HG03103 (cell line): ENCODE measurements at regions not wholly inside any gene's neighbourhood (a gene's known extent, or its start where the extent isn't known, plus 50 kb on each side); places are given as distances from the start of the nearest gene placed in this dataset.

ENCODE experiments used
- ATAC-seq: cut with Tn5 transposase; IDR thresholded peaks from one replicate; pipeline ENCODE4 v1.9.1; 2021; ENCODE audit warnings: low read depth; ENCODE audit not compliant: unreplicated experiment

- ATAC-seq = no peak
These were observed 256.1 kb upstream of the PLSCR5 start for GRCh38 chr3:146861262-146861661.

GRCh38 chr3:146854523-146854922 lies 249.4 kb upstream of the PLSCR5 start:
- no peak for ATAC-seq

GRCh38 chr3:146851665-146852064 lies 246.5 kb upstream of the PLSCR5 start:
- ATAC-seq = no peak

DNA sequence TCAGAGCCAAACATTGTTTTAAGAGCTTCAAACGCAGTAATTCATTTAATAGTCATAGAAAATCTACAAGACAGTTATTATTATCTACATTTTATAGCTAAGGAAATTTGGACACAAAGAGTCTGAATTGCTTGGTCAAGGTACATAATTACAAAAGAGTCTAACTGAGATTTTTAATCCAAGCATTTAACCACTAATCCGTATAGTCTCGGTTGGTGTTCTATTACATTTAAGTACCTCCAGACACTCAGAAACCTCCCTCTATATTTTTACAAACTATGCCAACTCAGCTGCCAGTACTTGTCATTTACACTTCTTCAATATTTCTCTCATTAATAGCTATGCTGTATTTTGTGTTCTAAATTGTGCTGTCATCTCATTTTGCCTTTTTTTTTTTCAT lies 240.2 kb upstream of the PLSCR5 start:
- no peak for ATAC-seq

DNA sequence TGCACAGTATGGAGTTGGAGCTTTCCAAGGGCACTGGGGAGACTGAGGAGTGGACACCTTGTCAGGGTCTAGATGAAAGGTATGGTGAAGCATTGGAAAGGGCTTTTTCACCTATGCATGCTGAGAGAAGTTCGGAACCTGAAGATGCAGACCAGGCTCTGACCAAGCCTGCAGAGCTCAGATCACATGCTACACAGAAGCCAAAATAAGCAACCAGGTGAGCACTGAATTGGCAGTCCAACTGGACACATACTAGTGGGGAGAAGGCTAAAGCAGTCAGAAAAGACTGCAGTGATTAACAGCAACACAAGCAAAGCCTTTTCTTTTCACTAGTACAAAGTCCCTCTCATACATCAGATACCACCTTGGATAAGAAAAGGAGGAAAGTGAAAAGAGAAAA lies 238.3 kb upstream of the PLSCR5 start:
- no peak for ATAC-seq

DNA sequence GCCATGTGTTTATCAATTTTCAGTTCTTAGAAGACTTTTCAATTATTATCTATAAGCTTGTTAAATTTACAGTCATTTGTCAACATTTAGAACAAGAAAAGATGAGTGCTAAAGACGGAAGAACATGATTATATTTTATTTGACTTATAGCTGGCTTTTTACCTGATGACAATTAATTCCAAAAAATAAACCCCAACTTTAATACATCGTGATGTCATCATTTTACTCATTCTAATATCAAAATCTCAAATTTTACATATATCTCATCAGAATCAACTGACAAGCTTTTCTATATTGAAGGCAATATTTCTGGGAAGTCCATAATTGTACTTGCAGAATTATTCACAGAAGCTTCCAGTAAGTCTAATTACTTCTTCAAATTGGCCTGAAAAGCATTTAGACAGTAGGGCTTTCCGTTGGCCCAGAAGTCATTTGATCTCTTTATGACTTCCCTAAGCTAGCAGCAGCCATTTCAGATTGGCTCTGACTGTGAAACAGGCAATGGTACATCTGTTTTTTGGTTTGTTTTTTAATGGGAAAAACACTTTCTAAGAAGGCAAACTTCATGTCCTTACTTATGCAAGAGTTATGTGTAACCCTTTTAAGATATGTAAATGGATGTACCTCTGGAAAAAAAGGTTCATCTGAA lies 234.7 kb upstream of the PLSCR5 start:
- no peak for ATAC-seq

- ATAC-seq = no peak
These were observed 233.1 kb upstream of the PLSCR5 start for GRCh38 chr3:146838221-146838620.

DNA sequence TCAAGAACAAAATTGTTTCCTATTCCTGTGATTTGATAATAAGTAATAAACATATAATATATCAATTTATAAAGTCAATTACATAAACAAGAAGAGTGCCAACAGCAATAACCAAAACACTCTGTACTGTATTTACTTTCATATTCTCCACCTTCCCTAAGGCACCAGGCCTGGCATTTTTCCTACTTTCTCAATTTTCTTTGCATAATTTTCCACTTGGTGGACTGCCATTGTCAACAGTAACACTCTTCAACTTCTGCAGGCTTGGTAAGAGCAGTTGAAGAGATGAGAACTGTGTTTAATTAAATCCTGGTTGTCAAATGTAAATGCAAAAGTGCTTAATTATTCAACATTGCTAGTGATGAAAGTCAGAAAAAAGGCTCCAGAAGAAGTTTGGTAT lies 229.8 kb upstream of the PLSCR5 start:
- ATAC-seq = no peak

DNA sequence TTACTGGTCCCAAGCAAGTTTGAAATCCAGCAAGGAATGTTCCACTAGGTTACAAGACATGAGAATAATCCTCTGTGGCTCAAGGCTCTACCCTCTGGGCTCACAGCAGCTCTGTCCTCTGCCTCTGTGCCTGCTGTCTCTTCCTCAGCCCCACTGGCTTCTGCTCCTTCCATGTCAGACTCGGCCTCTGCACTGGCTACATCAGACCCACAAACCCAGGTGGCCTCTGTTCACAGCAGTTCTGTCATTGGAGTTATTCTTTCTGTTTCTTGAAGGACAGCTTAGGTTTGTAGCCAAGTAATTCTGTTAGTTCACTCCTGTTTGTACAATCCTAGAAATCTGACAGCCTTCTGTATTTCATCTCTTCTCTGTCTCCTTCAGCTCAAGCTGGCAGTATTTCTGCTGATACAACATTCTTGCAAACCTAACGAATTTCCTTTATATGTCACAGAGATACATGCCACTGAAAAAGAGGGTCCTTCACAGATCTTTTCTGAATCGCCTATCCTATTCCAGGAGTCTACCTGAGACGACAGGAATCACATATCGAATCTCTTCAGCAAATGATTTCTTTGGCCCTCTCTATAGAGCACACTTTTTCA lies 227.8 kb upstream of the PLSCR5 start:
- no peak for ATAC-seq

- ATAC-seq = no peak
These were observed 226.5 kb upstream of the PLSCR5 start for GRCh38 chr3:146831659-146832058.

GRCh38 chr3:146830231-146830630 lies 225.1 kb upstream of the PLSCR5 start:
- ATAC-seq = no peak

DNA sequence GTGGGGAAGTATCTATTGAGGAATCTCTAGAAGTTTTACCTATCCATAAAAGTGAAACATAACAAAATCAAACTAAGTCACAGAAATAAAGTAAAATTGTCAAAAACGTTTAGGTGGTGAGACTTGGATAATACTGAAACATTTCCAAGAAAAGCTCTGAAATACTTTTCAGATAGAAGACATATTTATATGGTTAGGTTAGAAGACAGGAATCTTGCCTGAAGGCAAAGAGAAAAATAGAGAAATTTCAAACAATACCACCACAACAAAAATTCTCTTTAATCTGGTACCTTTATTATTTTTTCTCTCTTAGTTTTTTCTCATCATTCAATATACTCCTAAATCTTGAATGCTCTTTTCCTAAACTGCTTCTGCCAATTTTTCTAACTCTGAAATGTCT lies 222.7 kb upstream of the PLSCR5 start:
- ATAC-seq = no peak

DNA sequence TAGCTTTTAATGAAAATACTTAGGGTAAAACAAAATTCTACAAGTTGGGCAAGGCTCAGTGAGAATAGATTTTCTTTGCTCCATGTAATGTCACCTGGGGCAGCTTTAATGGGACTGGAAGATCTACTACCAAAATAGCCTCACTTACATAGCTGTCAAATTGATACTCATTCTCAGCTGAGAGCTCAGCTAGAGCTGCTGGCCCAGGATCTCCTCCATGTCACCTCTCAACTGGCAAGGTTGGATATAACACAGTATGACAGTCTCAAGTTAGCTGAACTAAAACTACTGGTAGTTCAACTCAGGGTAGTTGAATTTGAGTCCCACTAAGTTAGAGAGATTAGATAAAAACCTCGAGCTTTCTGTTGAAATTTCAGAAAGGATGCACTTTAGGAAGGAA lies 218.5 kb upstream of the PLSCR5 start:
- no peak for ATAC-seq

- ATAC-seq = no peak
These were observed 213.7 kb upstream of the PLSCR5 start for GRCh38 chr3:146818866-146819265.

DNA sequence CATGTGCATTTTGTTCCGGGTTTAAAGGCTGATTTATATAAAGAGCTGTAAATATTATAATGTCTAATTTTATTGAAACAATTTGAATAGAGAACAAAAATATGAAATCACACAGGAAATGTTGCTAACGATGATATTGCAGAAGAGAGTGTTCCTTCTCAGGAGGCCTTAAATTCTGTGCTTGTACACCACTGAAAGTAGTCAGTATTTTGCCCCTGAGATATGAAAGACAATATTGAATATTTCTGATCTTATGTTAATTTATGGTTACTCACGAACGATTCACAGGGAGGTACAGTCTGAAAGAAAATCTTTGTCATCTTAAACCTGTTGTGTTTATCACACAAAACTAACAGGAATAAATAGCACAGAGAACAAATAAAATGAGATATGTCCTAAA lies 213.2 kb upstream of the PLSCR5 start:
- ATAC-seq = no peak

GRCh38 chr3:146817704-146818103 lies 212.6 kb upstream of the PLSCR5 start:
- ATAC-seq = no peak

DNA sequence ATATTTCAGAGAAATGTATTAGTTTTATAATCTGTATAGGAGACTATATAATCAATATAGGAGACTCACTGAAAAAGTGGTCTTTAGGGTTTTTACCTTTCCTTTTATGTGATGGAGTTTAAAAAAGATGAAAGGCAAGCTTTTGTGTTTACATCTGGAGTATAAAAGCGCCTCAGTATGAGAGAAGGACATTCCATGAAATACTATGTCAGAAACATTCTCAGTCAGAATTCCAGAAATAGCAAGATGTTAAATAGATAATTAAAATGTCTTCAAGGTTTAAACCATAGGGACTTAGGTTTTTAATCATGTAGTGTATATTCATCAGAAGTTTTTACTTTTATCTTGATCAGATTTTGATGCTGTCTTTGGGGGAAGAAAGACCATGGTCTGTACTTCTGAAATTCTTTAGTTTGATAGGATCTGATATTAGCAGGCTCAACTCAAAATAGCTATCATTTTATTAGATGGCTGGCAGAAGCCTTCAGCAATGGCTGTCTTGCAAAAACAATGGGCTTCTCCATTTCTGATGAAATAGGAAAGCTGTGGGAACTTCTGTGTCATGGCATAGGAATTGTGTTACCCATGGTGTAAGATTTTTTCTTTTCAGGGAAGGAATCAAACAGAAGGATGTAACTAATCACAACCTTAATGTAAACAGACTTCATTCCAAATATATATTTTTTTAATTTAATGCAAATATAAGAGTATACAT lies 209.6 kb upstream of the PLSCR5 start:
- ATAC-seq = no peak

GRCh38 chr3:146813496-146813895 lies 208.3 kb upstream of the PLSCR5 start:
- ATAC-seq = no peak

DNA sequence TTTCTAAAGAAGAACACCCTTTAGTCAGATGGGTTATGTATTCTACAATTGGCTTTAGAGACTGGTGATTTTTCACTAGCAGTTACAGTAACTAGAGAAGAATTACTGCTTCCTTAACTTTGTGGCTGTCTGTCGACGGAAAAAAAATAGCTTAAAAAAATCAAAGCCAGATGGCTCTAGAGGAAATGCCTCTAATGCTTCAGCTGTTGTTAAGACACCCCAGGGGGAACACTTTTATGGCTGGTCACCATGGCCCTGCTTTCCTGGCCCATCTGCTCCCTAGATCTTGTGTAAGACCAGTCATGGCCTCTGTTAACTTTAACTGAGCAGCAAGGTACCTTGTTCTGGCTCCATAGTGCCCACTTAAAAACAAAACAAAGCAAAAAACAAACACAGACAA lies 198.6 kb upstream of the PLSCR5 start:
- ATAC-seq = no peak

DNA sequence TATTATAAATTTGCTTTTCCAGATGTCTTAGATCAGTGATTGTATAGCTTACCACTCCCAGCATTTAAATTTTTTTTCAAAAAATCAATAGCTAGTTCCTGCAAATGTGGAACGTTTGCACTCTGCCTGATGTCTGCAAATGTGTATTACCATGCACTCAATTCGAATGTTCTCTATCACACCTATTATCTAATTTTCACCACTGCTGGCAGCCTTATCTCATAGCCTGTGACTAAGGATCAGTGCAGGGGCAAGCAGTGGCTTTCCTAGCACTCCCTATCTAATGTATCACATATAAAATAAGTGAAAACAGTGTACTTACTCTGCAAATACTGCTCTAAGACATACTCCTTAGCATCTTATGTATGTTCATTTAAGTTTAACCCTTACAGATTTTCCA lies 196.3 kb upstream of the PLSCR5 start:
- ATAC-seq = no peak

- ATAC-seq = no peak
These were observed 195.3 kb upstream of the PLSCR5 start for GRCh38 chr3:146800484-146800883.

DNA sequence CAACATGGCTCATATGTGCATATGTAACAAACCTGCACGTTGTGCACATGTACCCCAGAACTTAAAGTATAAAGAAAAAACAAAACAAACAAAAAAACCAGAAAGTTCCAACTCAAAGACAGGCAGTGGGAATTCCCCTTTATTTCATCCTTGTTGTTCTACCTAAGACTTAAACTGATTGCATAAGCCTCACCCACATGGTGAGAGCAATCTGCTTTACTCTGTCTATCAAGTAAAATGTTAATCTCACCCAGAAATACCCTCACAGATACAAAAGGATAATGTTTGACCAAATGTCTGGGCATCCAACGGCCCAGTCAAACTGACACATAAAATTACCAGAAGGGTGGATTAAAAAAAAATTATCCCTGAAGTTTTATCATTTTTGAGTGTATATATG lies 190.9 kb upstream of the PLSCR5 start:
- ATAC-seq = no peak
